H9 (cell line): ENCODE measurements at regions not wholly inside any gene's neighbourhood (a gene's known extent, or its start where the extent isn't known, plus 50 kb on each side); places are given as distances from the start of the nearest gene placed in this dataset.

ENCODE experiments used
- DNase-seq: peaks from one replicate; pipeline ENCODE4 v3.0.0-alpha.2; 2017
- H2AFZ ChIP-seq: one replicate; pipeline ENCODE4 v1.6.1; 2013; ENCODE audit warnings: mild to moderate bottlenecking, low read length, control low read depth, moderate library complexity
- H2AK5ac ChIP-seq: 2 replicates; pipeline ENCODE4 v1.6.1; 2013; ENCODE audit warnings: low read length, control low read depth, mixed read lengths; ENCODE audit not compliant: insufficient read length
- H2BK120ac ChIP-seq: one replicate; pipeline ENCODE4 v1.6.1; 2013; ENCODE audit warnings: low read depth, mild to moderate bottlenecking, low read length, control low read depth, inconsistent platforms; ENCODE audit not compliant: poor library complexity, severe bottlenecking
- H2BK12ac ChIP-seq: 2 replicates; pipeline ENCODE4 v1.6.1; 2013; ENCODE audit warnings: low read length, control low read depth, mixed read lengths, low read depth; ENCODE audit not compliant: insufficient read length
- H2BK15ac ChIP-seq: 2 replicates; pipeline ENCODE4 v1.6.1; 2013; ENCODE audit warnings: low read depth, low read length, control low read depth
- H2BK20ac ChIP-seq: one replicate; pipeline ENCODE4 v1.6.1; 2013; ENCODE audit warnings: low read depth, mild to moderate bottlenecking, low read length, control low read depth, inconsistent platforms; ENCODE audit not compliant: poor library complexity, severe bottlenecking
- H2BK5ac ChIP-seq: 2 replicates; pipeline ENCODE4 v1.6.1; 2013; ENCODE audit warnings: low read length, control low read depth, mixed read lengths; ENCODE audit not compliant: insufficient read length
- H3K14ac ChIP-seq: 2 replicates; pipeline ENCODE4 v1.6.1; 2013; ENCODE audit warnings: low read length, control low read depth; ENCODE audit not compliant: insufficient read depth
- H3K18ac ChIP-seq: 2 replicates; pipeline ENCODE4 v1.6.1; 2013; ENCODE audit warnings: low read depth, mild to moderate bottlenecking, mixed read lengths, low read length, control low read depth; ENCODE audit not compliant: insufficient read length
- H3K23ac ChIP-seq: 2 replicates; pipeline ENCODE4 v1.6.1; 2013; ENCODE audit warnings: low read length, control low read depth, mixed read lengths, low read depth; ENCODE audit not compliant: insufficient read length
- H3K23me2 ChIP-seq: 2 replicates; pipeline ENCODE4 v1.6.1; 2013; ENCODE audit warnings: low read depth, mild to moderate bottlenecking, mixed read lengths, low read length, control low read depth; ENCODE audit not compliant: insufficient read length, poor library complexity, severe bottlenecking
- H3K27ac ChIP-seq: 2 replicates; pipeline ENCODE4 v1.5.1; 2013; ENCODE audit warnings: low read length, control low read depth, mixed read lengths, low read depth; ENCODE audit not compliant: insufficient read length
- H3K27me3 ChIP-seq: 2 replicates; pipeline ENCODE4 v1.6.1; 2013; ENCODE audit warnings: low read length, control low read depth, inconsistent platforms; ENCODE audit not compliant: insufficient read depth
- H3K4ac ChIP-seq: 2 replicates; pipeline ENCODE4 v1.6.1; 2013; ENCODE audit warnings: low read depth, mild to moderate bottlenecking, control low read depth, inconsistent platforms, low read length, moderate library complexity
- H3K4me1 ChIP-seq: 2 replicates; pipeline ENCODE4 v1.6.1; 2013; ENCODE audit warnings: low read length, control low read depth, inconsistent platforms; ENCODE audit not compliant: insufficient read depth
- H3K4me2 ChIP-seq: 2 replicates; pipeline ENCODE4 v1.6.1; 2013; ENCODE audit warnings: low read length, control low read depth, mixed read lengths; ENCODE audit not compliant: insufficient read length, insufficient read depth
- H3K56ac ChIP-seq: 2 replicates; pipeline ENCODE4 v1.6.1; 2013; ENCODE audit warnings: low read depth, mild to moderate bottlenecking, mixed read lengths, low read length, control low read depth; ENCODE audit not compliant: insufficient read length
- H3K79me1 ChIP-seq: 2 replicates; pipeline ENCODE4 v1.6.1; 2013; ENCODE audit warnings: low read depth, mild to moderate bottlenecking, moderate library complexity, low read length, control low read depth, inconsistent platforms; ENCODE audit not compliant: insufficient read depth, poor library complexity, severe bottlenecking
- H3K79me2 ChIP-seq: 2 replicates; pipeline ENCODE4 v1.6.1; 2013; ENCODE audit warnings: low read length, control low read depth, inconsistent platforms; ENCODE audit not compliant: insufficient read depth
- H3K9ac ChIP-seq: 2 replicates; pipeline ENCODE4 v1.6.1; 2013; ENCODE audit warnings: low read length, control low read depth, mixed read lengths; ENCODE audit not compliant: insufficient read length; ENCODE audit errors: extremely low read depth
- H3K9me3 ChIP-seq: one replicate; pipeline ENCODE4 v1.6.1; 2013; ENCODE audit warnings: low read depth, low read length, inconsistent platforms; ENCODE audit not compliant: control insufficient read depth
- H3T11ph ChIP-seq: one replicate; pipeline ENCODE4 v1.6.1; 2013; ENCODE audit warnings: mild to moderate bottlenecking, low read length, control low read depth, inconsistent platforms
- H4K20me1 ChIP-seq: one replicate; pipeline ENCODE4 v1.6.1; 2013; ENCODE audit not compliant: control insufficient read depth, insufficient read length, insufficient read depth
- H4K5ac ChIP-seq: 2 replicates; pipeline ENCODE4 v1.6.1; 2013; ENCODE audit warnings: low read depth, mild to moderate bottlenecking, mixed read lengths, low read length, control low read depth; ENCODE audit not compliant: insufficient read length
- H4K8ac ChIP-seq: replicated peaks from 2 replicates; pipeline ENCODE4 v1.6.1; 2013; ENCODE audit warnings: low read length, control low read depth, mixed read lengths, low read depth; ENCODE audit not compliant: insufficient read length
- H4K91ac ChIP-seq: 2 replicates; pipeline ENCODE4 v1.6.1; 2013; ENCODE audit warnings: low read depth, mild to moderate bottlenecking, moderate library complexity, mixed read lengths, low read length, control low read depth; ENCODE audit not compliant: insufficient read length
- H3K27ac Mint-ChIP-seq, 3 experiments: 2 replicates in 2 of 3; 3 replicates in 1 of 3; pipeline ENCODE4 v1.8.0; 2020 to 2021; ENCODE audit warnings: mixed read lengths in 3 of 3, mild to moderate bottlenecking in 1 of 3, moderate library complexity in 1 of 3
- H3K27me3 Mint-ChIP-seq: 2 replicates; pipeline ENCODE4 v1.8.0; 2021; ENCODE audit warnings: low read depth, mild to moderate bottlenecking, moderate library complexity, mixed read lengths
- H3K36me3 Mint-ChIP-seq, 3 experiments: 2 replicates in 2 of 3; 3 replicates in 1 of 3; pipeline ENCODE4 v1.8.0; 2020 to 2021; ENCODE audit warnings: low read depth in 3 of 3, mixed read lengths in 3 of 3; ENCODE audit not compliant: insufficient read depth in 1 of 3
- H3K4me1 Mint-ChIP-seq, 2 experiments: 2 replicates each; pipeline ENCODE4 v1.8.0; 2020; ENCODE audit warnings: mixed read lengths in 2 of 2
- H3K4me3 Mint-ChIP-seq, 2 experiments: 2 replicates in 1 of 2; 3 replicates in 1 of 2; pipeline ENCODE4 v1.8.0; 2020 to 2021; ENCODE audit warnings: mild to moderate bottlenecking in 2 of 2, mixed read lengths in 2 of 2, moderate library complexity in 1 of 2
- H3K9me3 Mint-ChIP-seq, 2 experiments: 2 replicates in 1 of 2; 3 replicates in 1 of 2; pipeline ENCODE4 v1.8.0; 2020; ENCODE audit warnings: mild to moderate bottlenecking in 2 of 2, mixed read lengths in 2 of 2, moderate library complexity in 1 of 2
- WGBS: extraction: QIAGEN DNeasy Blood & Tissue Kit; methylation state at CpG from one replicate; pipeline ENCODE4 v1.1.7; 2013; ENCODE audit warnings: missing lambda C conversion rate, low lambda C conversion rate, mixed read lengths; ENCODE audit not compliant: insufficient read length; ENCODE audit errors: extremely low coverage; 5-methylcytosine and 5-hydroxymethylcytosine counted together
- TF ChIP-seq, protein P1 (sequence below): fragments of 200-600 bp; sonication (generic); conservative IDR thresholded peaks from 3 replicates; pipeline ENCODE4 v1.8.0; 2021; ENCODE audit warnings: antibody characterized with exemption, mild to moderate bottlenecking

DNA sequence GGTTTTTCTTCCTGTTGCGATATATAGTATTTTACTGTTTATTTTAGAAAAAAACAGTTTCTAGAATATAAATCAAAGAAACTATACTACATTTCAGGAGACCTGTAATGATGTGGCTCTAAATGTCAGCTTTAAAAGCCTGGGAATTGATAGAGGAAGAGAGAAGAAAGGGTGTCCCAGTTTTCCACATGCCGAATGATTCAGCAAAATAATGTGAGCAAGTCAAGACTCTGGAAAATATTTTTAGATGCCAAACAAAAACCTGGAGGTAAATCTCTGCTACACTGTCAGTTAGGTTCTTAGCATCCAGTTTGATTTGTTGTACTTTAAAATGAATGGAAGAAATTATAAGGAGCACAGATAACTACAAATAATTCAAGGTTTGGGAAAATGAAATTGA is 67.1 kb upstream of the DSG1 start:
- Histone ChIP-seq H4K5ac (no peak overlapping the region), H2BK120ac (no peak overlapping the region), H4K91ac (no peak overlapping the region), H2AK5ac (no peak overlapping the region), H4K20me1 (no peaks in the 10 kb centered on the region), H3K27ac (no peak overlapping the region), H3K4me2 (no peak overlapping the region), H2BK15ac (no peak overlapping the region), H3K14ac (no peak overlapping the region), H3K9me3 (no peaks in the 10 kb centered on the region), H2BK5ac (no peak overlapping the region), H3K23ac (no peak overlapping the region), H3K23me2 (no peaks in the 10 kb centered on the region), H2BK12ac (no peak overlapping the region), H3K27me3 (no peaks in the 10 kb centered on the region), H3K4me1 (no peaks in the 10 kb centered on the region), H3K56ac (no peak overlapping the region), H3T11ph (no peak overlapping the region), H2BK20ac (no peak overlapping the region), H4K8ac (no peak overlapping the region), H3K18ac (no peak overlapping the region), H3K79me2 (no peaks in the 10 kb centered on the region), H2AFZ (no peak overlapping the region), H3K9ac (no peak overlapping the region), H3K79me1 (no peaks in the 10 kb centered on the region), H3K4ac (no peak overlapping the region)
- H3K27ac Mint-ChIP-seq = peak overlapping the region in 1 of 3 experiments; percentile 67; a peak in 1 of 7 replicates
- no CpG with 5 or more reads among the region's 2 CpGs for WGBS
- H3K36me3 Mint-ChIP-seq = no peaks in the 10 kb centered on the region
- H3K9me3 Mint-ChIP-seq = no peaks in the 10 kb centered on the region
- no peak overlapping the region for H3K4me3 Mint-ChIP-seq
- no peaks in the 10 kb centered on the region; the same call in 1 of the 2 replicates for H3K27me3 Mint-ChIP-seq
- no peak for DNase-seq
- TF ChIP-seq, protein P1, sequence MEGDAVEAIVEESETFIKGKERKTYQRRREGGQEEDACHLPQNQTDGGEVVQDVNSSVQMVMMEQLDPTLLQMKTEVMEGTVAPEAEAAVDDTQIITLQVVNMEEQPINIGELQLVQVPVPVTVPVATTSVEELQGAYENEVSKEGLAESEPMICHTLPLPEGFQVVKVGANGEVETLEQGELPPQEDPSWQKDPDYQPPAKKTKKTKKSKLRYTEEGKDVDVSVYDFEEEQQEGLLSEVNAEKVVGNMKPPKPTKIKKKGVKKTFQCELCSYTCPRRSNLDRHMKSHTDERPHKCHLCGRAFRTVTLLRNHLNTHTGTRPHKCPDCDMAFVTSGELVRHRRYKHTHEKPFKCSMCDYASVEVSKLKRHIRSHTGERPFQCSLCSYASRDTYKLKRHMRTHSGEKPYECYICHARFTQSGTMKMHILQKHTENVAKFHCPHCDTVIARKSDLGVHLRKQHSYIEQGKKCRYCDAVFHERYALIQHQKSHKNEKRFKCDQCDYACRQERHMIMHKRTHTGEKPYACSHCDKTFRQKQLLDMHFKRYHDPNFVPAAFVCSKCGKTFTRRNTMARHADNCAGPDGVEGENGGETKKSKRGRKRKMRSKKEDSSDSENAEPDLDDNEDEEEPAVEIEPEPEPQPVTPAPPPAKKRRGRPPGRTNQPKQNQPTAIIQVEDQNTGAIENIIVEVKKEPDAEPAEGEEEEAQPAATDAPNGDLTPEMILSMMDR = no peak
- peaks cover 5% of the 10 kb centered on the region in 2 experiments; a peak in 2 of 4 replicates for H3K4me1 Mint-ChIP-seq
